CD4-positive, alpha-beta T cell treated with Interleukin-4 for 4 hours (primary cell): ENCODE measurements at regions not wholly inside any gene's neighbourhood (a gene's known extent, or its start where the extent isn't known, plus 50 kb on each side); places are given as distances from the start of the nearest gene placed in this dataset.
"Not testable (repeated sequence)": the region's sequence is repeated elsewhere in the genome, so short reads cannot be mapped to it uniquely, and the experiment has no call there.

ENCODE experiments used
- DNase-seq: peaks from one replicate; pipeline ENCODE4 v3.0.0-alpha.2; 2020

GRCh38 chr18:55687106-55687505, 99.1 kb upstream of the TCF4 start:
- DNase-seq, result no peak

DNA sequence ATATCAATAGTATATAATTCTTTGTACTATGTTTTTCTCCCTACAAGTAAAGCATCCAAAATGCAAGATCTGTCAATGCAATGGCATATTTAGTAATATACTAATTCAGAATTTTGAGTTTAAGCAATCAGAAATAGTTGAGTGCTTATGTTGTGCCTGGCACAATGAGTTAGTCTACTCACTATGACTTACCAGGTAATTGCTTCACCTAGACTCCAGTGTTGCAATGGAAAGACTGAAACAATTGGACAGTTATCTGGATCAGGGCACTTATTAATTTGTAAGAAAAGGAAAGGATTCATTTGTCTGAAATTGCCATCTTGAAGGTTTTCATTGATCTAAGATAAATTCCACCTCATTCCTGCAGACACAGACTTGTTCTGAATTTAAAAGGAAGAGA, 97.6 kb upstream of the TCF4 start:
- DNase-seq, result no peak

DNA sequence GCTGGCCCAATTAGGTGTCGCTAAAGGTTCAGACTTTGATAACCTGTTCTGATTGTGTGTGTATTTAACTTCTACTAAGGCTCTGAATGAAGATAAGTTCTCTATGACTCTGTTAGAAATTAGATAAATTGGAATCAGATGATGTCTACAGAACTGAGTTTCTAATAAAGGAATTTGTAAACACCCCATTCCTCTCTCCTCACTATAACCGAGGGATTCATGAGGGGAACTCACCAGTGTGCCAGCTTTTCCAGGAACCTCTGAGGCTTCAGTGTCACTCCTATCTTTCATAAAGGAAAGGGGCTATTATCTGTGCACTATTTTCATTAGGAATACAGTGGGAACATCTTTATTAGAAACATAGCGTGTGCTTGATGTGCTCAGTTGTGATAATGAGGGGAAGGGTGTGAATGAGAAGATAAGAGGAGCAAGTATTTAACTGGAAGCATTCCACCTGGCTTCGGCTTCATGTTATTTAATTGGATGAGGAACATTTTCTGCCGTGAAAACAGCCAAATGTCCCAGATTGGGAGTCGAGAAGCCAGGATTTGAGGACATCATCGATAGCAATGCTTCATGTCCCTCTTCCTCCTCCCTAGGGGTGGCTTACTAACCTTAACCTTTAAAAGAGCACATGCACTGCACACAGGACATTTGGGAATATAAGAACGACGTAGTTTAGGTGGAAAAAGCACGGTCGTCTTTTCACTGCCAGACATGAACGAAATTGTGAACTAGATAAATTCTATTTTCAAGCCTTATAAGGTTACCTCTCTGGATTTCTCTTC, 84.8 kb upstream of the TCF4 start:
- DNase-seq, result no peak

GRCh38 chr18:55665506-55665905, 77.5 kb upstream of the TCF4 start:
- DNase-seq, result no peak

DNA sequence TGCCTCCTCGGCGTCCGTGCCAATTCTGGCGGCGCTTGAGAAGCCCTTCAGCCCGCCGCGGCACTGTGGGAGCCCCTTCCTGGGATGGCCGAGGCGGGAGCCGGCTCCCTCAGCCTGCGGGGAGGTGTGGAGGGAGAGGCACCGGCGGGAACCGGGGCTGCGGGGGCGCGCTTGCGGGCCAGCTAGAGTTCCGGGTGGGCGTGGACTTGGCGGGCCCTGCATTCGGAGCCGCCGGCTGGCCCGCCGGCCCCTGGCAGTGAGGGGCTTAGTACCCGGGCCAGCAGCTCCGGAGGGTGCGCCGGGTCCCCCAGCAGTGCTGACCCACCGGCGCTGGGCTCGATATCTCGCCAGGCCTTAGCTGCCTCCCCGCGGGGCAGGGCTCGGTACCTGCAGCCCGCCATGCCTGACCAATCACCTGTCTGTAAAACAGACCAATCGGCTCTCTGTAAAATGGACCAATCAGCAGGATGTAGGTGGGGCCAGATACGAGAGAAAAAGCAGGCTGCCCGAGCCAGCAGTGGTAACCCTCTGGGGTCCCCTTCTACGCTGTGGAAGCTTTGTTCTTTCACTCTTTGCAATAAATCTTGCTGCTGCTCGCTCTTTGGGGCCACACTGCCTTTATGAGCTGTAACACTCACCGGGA, 76.9 kb upstream of the TCF4 start:
- DNase-seq, result not testable (repeated sequence)

GRCh38 chr18:55663891-55664290, 75.9 kb upstream of the TCF4 start:
- DNase-seq, result no peak

GRCh38 chr18:55658598-55658997, 70.6 kb upstream of the TCF4 start:
- DNase-seq, result no peak

DNA sequence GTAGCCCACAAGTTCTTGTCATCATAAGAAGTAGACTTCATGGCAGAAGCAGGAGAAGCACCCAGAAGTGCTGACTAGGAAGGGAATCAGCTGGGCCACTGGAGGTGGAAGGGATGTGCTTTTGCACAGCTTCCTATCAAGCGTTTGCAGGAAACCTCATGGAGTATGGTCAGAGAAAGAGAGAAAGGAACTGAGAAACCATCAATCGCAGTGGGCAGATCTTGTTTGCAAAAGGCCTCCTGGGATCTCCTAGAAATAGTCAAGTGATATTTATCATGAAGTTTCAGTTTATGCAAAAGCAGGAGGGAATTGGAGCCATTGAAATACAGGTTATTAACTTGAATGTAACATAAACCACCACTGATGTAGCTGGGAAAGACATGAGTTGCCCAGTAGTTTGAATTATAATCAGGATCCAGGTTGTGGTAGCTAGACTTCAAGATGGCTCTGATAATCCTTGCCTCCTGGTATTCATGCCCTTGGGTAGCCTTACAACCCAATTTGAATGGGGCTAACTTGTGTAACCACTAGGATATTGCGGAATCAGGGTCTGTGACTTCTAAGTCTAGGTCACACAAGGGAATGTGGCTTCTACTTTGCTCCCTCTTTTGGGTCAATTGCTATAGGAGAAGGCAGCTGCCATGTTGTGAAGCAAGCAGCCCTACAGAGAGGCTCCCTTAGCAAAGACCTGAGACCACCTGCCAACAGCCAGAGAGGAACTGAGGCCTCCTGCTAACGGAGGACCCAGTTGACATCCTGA, 69.8 kb upstream of the TCF4 start:
- no peak for DNase-seq

DNA sequence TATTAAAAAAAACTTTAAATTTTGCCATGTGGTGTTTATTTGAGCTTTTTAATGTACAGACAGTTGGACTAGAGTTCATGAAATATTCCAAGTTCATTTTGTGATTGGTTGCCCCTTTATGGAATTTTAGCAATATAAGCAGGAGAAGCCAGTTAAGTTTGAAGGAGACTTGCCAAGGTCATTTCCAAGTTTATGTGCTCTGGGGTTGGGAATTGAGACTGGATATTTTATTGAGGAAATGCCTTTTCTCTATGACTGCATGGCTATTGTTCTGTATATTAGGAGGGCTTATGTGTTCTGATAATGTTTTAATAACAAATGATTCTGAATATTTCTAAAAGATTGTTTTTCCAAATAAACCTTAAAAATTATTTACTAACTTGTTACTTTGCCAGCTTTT, 67.0 kb upstream of the TCF4 start:
- no peak for DNase-seq

DNA sequence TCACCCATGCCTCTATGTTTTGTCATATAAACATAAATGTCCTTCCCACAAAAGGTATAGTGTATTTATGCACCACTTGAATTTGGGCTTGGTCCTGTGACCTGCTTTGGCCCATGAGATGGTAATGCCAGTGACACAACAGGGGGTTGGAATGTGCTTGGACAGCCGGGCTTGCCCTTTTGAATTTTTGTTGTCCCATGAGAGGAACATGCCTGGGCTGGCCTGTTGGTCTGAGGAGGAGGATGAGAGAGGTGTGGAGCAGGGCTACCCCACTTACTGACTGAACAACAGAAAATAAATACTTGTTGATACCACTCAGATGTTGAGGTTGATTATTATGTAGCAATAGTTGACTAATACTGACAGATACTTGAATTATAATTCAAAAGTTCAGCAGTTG, 63.2 kb upstream of the TCF4 start:
- DNase-seq, result no peak

GRCh38 chr18:55650363-55650870, 62.4 kb upstream of the TCF4 start:
- no peak for DNase-seq

- no peak for DNase-seq
These were observed 59.3 kb upstream of the TCF4 start for GRCh38 chr18:55647331-55647730.

DNA sequence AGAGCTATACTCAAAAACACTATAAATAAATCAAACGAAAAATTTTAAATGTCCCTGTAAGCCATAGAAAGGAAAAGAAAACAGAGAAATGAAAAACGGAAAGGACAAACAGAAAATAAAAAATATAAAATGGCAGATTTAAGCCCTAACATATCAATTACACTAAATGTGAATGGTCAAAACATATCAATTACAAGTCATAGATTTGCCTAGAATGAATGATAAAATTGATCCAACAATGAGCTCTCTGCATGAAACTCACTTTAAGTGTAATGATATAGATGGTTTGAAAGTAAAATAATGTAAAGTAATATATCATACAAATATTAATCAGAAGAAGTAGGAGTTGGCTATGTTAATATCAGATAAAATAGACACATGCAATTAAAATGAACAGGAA, 54.2 kb upstream of the TCF4 start:
- no peak for DNase-seq

DNA sequence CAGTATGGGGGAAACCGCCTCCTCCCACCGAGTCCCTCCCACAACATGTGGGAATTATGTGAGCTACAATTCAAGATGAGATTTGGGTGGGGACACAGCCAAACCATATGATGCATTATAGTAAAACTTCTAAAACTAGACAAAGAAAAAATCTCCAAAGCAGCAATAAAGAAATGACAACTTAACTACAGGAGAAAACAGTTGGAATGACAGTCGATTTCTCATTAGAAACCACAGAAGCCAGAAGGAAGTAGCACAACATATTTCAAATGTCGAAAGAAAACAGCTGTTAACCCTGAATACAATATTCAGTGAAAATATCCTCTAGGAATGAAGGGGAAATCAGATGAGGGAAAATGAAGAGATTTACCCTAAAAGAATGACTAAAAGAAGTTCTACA, 53.5 kb upstream of the TCF4 start:
- no peak for DNase-seq
